HG03520 (cell line): ENCODE measurements at regions not wholly inside any gene's neighbourhood (a gene's known extent, or its start where the extent isn't known, plus 50 kb on each side); places are given as distances from the start of the nearest gene placed in this dataset.

Experiments used
- ATAC-seq: cut with Tn5 transposase; IDR thresholded peaks from one replicate; pipeline ENCODE4 v1.9.1; 2021; ENCODE audit warnings: mild to moderate bottlenecking, moderate library complexity; ENCODE audit not compliant: unreplicated experiment

- ATAC-seq, result no peak
Measured at GRCh38 chr9:4386819-4387218, 87.0 kb upstream of the GLIS3 start.

- no peak for ATAC-seq
Measured at GRCh38 chr9:4384750-4385149, 84.9 kb upstream of the GLIS3 start.

GRCh38 chr9:4382722-4383317, 83.0 kb upstream of the GLIS3 start:
- ATAC-seq, result peak; percentile 41

GRCh38 chr9:4381744-4382143, 81.9 kb upstream of the GLIS3 start:
- ATAC-seq, result no peak

- no peak for ATAC-seq
Measured at GRCh38 chr9:4380406-4380805, 80.5 kb upstream of the GLIS3 start.

- no peak for ATAC-seq
Measured at GRCh38 chr9:4375424-4376200, 75.7 kb upstream of the GLIS3 start.

- no peak for ATAC-seq
Measured at GRCh38 chr9:4371108-4371507, 71.2 kb upstream of the GLIS3 start.

GRCh38 chr9:4370501-4370900, 70.6 kb upstream of the GLIS3 start:
- ATAC-seq, result no peak

GRCh38 chr9:4366591-4367330, 66.9 kb upstream of the GLIS3 start:
- no peak for ATAC-seq

GRCh38 chr9:4365055-4365454, 65.2 kb upstream of the GLIS3 start:
- no peak for ATAC-seq

GRCh38 chr9:4362281-4362680, 62.4 kb upstream of the GLIS3 start:
- no peak for ATAC-seq

GRCh38 chr9:4359016-4359415, 59.1 kb upstream of the GLIS3 start:
- ATAC-seq, result no peak

GRCh38 chr9:4357929-4358328, 58.1 kb upstream of the GLIS3 start:
- no peak for ATAC-seq

- ATAC-seq, result no peak
Measured at GRCh38 chr9:4356306-4356705, 56.4 kb upstream of the GLIS3 start.

- ATAC-seq, result no peak
Measured at GRCh38 chr9:4353236-4353635, 53.4 kb upstream of the GLIS3 start.

- no peak for ATAC-seq
Measured at GRCh38 chr9:4349816-4350418, 50.0 kb upstream of the GLIS3 start.
